GM23338 (cell line): ENCODE measurements at regions not wholly inside any gene's neighbourhood (a gene's known extent, or its start where the extent isn't known, plus 50 kb on each side); places are given as distances from the start of the nearest gene placed in this dataset.

ENCODE experiments used
- ATAC-seq: fragments of 200-7000 bp; cut with Tn5 transposase; 3 replicates; pipeline ENCODE4 v1.9.1; 2020
- DNase-seq: peaks from one replicate; pipeline ENCODE4 v3.0.0-alpha.2; 2015; ENCODE audit warnings: low spot score
- H2AFZ ChIP-seq: fragments of 200-600 bp; sonication (generic); 2 replicates; pipeline ENCODE4 v1.8.0; 2016; ENCODE audit warnings: antibody characterized with exemption, mild to moderate bottlenecking, moderate library complexity
- H3F3A ChIP-seq: fragments of 200-600 bp; sonication (generic); replicated peaks from 2 replicates; pipeline ENCODE4 v1.8.0; 2017; ENCODE audit warnings: antibody characterized with exemption, mixed run types, low read depth
- H3K27ac ChIP-seq: fragments of 200-600 bp; sonication (generic); 2 replicates; pipeline ENCODE4 v1.6.1; 2016; ENCODE audit warnings: low read depth
- H3K27me3 ChIP-seq: fragments of 200-600 bp; sonication (generic); 2 replicates; pipeline ENCODE4 v1.8.0; 2016; ENCODE audit warnings: mild to moderate bottlenecking, mixed run types, moderate library complexity; ENCODE audit not compliant: insufficient read depth
- H3K36me3 ChIP-seq: fragments of 200-600 bp; sonication (generic); 2 replicates; pipeline ENCODE4 v1.8.0; 2016; ENCODE audit warnings: mild to moderate bottlenecking; ENCODE audit not compliant: insufficient read depth
- H3K4me1 ChIP-seq: fragments of 200-600 bp; sonication (generic); 2 replicates; pipeline ENCODE4 v1.8.0; 2016; ENCODE audit warnings: mild to moderate bottlenecking, moderate library complexity; ENCODE audit not compliant: insufficient read depth
- H3K4me2 ChIP-seq: fragments of 200-600 bp; sonication (generic); 2 replicates; pipeline ENCODE4 v1.7.1; 2017; ENCODE audit warnings: mixed run types
- H3K4me3 ChIP-seq: fragments of 200-600 bp; sonication (generic); 2 replicates; pipeline ENCODE4 v1.6.1; 2016; ENCODE audit warnings: mixed run types
- H3K79me2 ChIP-seq: fragments of 200-600 bp; sonication (generic); replicated peaks from 2 replicates; pipeline ENCODE4 v1.8.0; 2017; ENCODE audit warnings: mild to moderate bottlenecking; ENCODE audit not compliant: insufficient read depth
- H3K9me2 ChIP-seq: fragments of 200-600 bp; sonication (generic); 2 replicates; pipeline ENCODE4 v1.8.0; 2017; ENCODE audit not compliant: insufficient read depth
- H4K20me1 ChIP-seq: fragments of 200-600 bp; sonication (generic); replicated peaks from 2 replicates; pipeline ENCODE4 v1.8.0; 2017; ENCODE audit warnings: mild to moderate bottlenecking; ENCODE audit not compliant: insufficient read depth
- H3K27ac Mint-ChIP-seq: 2 replicates; pipeline ENCODE4 v1.8.0; 2020; ENCODE audit warnings: inconsistent platforms, mild to moderate bottlenecking, moderate library complexity, mixed read lengths
- H3K27me3 Mint-ChIP-seq: 3 replicates; pipeline ENCODE4 v1.8.0; 2022; ENCODE audit warnings: low read depth, mild to moderate bottlenecking, moderate library complexity, mixed read lengths, inconsistent platforms; ENCODE audit not compliant: insufficient read depth, poor library complexity
- H3K36me3 Mint-ChIP-seq: 3 replicates; pipeline ENCODE4 v1.8.0; 2021; ENCODE audit warnings: low read depth, mild to moderate bottlenecking, inconsistent platforms, moderate library complexity, mixed read lengths
- H3K4me1 Mint-ChIP-seq: 3 replicates; pipeline ENCODE4 v1.8.0; 2020; ENCODE audit warnings: mild to moderate bottlenecking, inconsistent platforms, mixed read lengths
- H3K4me3 Mint-ChIP-seq: 3 replicates; pipeline ENCODE4 v1.8.0; 2021; ENCODE audit warnings: moderate library complexity, mild to moderate bottlenecking, inconsistent platforms, mixed read lengths
- H3K9me3 Mint-ChIP-seq: 3 replicates; pipeline ENCODE4 v1.8.0; 2020; ENCODE audit warnings: moderate library complexity, mild to moderate bottlenecking, inconsistent platforms, mixed read lengths
- CREB1 ChIP-seq: fragments of 250-450 bp; sonication (Bioruptor Pico); IDR thresholded peaks from 2 replicates; pipeline ENCODE4 v1.5.0; 2020; ENCODE audit warnings: low read depth, mild to moderate bottlenecking, moderate library complexity
- EZH2 ChIP-seq: fragments of 200-600 bp; sonication (generic); IDR thresholded peaks from one replicate; pipeline ENCODE4 v1.8.0; 2017; ENCODE audit warnings: antibody characterized with exemption, mild to moderate bottlenecking, low read depth; ENCODE audit not compliant: unreplicated experiment
- EZH2phosphoT487 ChIP-seq: fragments of 200-600 bp; sonication (generic); IDR thresholded peaks from one replicate; pipeline ENCODE4 v1.8.1; 2018; ENCODE audit warnings: antibody characterized with exemption; ENCODE audit not compliant: unreplicated experiment
- JUNB ChIP-seq: IDR thresholded peaks from one replicate; pipeline ENCODE4 v1.6.1; 2016; ENCODE audit warnings: antibody characterized with exemption; ENCODE audit not compliant: unreplicated experiment
- NANOG ChIP-seq: IDR thresholded peaks from 2 replicates; pipeline ENCODE4 v1.6.1; 2016; ENCODE audit warnings: antibody characterized with exemption, borderline replicate concordance
- POLR2AphosphoS5 ChIP-seq: IDR thresholded peaks from 2 replicates; pipeline ENCODE4 v1.6.1; 2016; ENCODE audit warnings: antibody characterized with exemption, low read depth
- STAT1 ChIP-seq: IDR thresholded peaks from one replicate; pipeline ENCODE4 v1.6.1; 2016; ENCODE audit warnings: antibody characterized with exemption; ENCODE audit not compliant: unreplicated experiment
- ZNF114 ChIP-seq: fragments of 250-450 bp; sonication (Bioruptor Pico); IDR thresholded peaks from 2 replicates; pipeline ENCODE4 v1.5.0; 2020; ENCODE audit warnings: mild to moderate bottlenecking, moderate library complexity
- ZNF331 ChIP-seq: fragments of 250-450 bp; sonication (Bioruptor Pico); IDR thresholded peaks from 2 replicates; pipeline ENCODE4 v1.5.0; 2020; ENCODE audit warnings: low read depth, mild to moderate bottlenecking, moderate library complexity
- ZNF462 ChIP-seq: fragments of 250-450 bp; sonication (Bioruptor Pico); IDR thresholded peaks from 2 replicates; pipeline ENCODE4 v1.5.0; 2020; ENCODE audit warnings: mild to moderate bottlenecking, moderate library complexity
- TF ChIP-seq, protein P1 (sequence below), 2 experiments: fragments of 200-600 bp in 1 of 2; sonication (generic) in 1 of 2; conservative IDR thresholded peaks; 2 replicates each; pipeline versions ENCODE4 v1.5.1 to v1.6.1; 2016 to 2017; ENCODE audit warnings: antibody characterized with exemption in 2 of 2, low read depth in 2 of 2, mild to moderate bottlenecking in 2 of 2, moderate library complexity in 1 of 2
- TF ChIP-seq, protein P2 (sequence below): IDR thresholded peaks from 2 replicates; pipeline ENCODE4 v1.6.1; 2016; ENCODE audit warnings: antibody characterized with exemption
- TF ChIP-seq, protein P3 (sequence below): IDR thresholded peaks from one replicate; pipeline ENCODE4 v1.6.1; 2018; ENCODE audit warnings: antibody characterized with exemption; ENCODE audit not compliant: unreplicated experiment

DNA sequence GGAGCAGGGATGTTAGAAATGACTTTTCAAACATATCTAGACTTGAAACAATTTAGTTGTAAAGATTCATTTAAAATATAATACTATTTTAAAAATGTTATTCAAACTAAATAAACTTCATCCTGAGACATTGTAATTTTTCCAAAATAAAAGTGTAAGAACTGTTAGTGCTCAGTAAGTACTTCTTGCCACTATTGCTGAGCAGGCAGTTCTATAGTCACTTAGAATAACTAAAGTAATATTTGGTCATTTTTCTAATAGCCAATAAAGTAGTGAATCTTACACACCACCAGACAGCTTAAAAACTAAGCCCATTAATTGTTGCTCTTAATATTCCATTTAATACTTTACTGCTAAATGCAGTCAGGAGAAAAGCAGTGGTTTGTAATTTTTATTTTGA lies 1120.0 kb upstream of the CDH10 start:
- Mint-ChIP-seq H3K9me3 (peaks cover 29% of the 10 kb centered on the region), H3K27me3 (no peaks in the 10 kb centered on the region), H3K4me3 (no peak overlapping the region), H3K27ac (no peak overlapping the region), H3K36me3 (peaks cover 22% of the 10 kb centered on the region), H3K4me1 (no peaks in the 10 kb centered on the region)
- Histone ChIP-seq H3K4me1 (no peaks in the 10 kb centered on the region), H3F3A (no peaks in the 10 kb centered on the region), H4K20me1 (no peaks in the 10 kb centered on the region), H3K4me3 (no peak overlapping the region), H3K4me2 (no peak overlapping the region), H3K79me2 (no peaks in the 10 kb centered on the region), H3K27ac (no peak overlapping the region), H3K36me3 (peaks cover 4% of the 10 kb centered on the region; the same call in 1 of the 2 replicates), H3K27me3 (no peaks in the 10 kb centered on the region), H2AFZ (no peak overlapping the region), H3K9me2 (peaks cover 10% of the 10 kb centered on the region; the same call in 1 of the 2 replicates)
- no peak for DNase-seq
- no peak for ATAC-seq
- TF ChIP-seq, protein P1, sequence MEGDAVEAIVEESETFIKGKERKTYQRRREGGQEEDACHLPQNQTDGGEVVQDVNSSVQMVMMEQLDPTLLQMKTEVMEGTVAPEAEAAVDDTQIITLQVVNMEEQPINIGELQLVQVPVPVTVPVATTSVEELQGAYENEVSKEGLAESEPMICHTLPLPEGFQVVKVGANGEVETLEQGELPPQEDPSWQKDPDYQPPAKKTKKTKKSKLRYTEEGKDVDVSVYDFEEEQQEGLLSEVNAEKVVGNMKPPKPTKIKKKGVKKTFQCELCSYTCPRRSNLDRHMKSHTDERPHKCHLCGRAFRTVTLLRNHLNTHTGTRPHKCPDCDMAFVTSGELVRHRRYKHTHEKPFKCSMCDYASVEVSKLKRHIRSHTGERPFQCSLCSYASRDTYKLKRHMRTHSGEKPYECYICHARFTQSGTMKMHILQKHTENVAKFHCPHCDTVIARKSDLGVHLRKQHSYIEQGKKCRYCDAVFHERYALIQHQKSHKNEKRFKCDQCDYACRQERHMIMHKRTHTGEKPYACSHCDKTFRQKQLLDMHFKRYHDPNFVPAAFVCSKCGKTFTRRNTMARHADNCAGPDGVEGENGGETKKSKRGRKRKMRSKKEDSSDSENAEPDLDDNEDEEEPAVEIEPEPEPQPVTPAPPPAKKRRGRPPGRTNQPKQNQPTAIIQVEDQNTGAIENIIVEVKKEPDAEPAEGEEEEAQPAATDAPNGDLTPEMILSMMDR (conservative IDR thresholded peaks at IDR 0.05; ENCODE audit: low read depth in 2 of 2): no peak
- TF ChIP-seq, protein P2, sequence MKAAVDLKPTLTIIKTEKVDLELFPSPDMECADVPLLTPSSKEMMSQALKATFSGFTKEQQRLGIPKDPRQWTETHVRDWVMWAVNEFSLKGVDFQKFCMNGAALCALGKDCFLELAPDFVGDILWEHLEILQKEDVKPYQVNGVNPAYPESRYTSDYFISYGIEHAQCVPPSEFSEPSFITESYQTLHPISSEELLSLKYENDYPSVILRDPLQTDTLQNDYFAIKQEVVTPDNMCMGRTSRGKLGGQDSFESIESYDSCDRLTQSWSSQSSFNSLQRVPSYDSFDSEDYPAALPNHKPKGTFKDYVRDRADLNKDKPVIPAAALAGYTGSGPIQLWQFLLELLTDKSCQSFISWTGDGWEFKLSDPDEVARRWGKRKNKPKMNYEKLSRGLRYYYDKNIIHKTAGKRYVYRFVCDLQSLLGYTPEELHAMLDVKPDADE: no peak
- TF ChIP-seq JUNB (no peak), STAT1 (no peak), POLR2AphosphoS5 (no peak), EZH2phosphoT487 (no peak), ZNF462 (no peak), EZH2 (no peak), CREB1 (CRISPR knock-in tag) (no peak), NANOG (no peak), ZNF114 (no peak), ZNF331 (no peak)
- TF ChIP-seq, protein P3, sequence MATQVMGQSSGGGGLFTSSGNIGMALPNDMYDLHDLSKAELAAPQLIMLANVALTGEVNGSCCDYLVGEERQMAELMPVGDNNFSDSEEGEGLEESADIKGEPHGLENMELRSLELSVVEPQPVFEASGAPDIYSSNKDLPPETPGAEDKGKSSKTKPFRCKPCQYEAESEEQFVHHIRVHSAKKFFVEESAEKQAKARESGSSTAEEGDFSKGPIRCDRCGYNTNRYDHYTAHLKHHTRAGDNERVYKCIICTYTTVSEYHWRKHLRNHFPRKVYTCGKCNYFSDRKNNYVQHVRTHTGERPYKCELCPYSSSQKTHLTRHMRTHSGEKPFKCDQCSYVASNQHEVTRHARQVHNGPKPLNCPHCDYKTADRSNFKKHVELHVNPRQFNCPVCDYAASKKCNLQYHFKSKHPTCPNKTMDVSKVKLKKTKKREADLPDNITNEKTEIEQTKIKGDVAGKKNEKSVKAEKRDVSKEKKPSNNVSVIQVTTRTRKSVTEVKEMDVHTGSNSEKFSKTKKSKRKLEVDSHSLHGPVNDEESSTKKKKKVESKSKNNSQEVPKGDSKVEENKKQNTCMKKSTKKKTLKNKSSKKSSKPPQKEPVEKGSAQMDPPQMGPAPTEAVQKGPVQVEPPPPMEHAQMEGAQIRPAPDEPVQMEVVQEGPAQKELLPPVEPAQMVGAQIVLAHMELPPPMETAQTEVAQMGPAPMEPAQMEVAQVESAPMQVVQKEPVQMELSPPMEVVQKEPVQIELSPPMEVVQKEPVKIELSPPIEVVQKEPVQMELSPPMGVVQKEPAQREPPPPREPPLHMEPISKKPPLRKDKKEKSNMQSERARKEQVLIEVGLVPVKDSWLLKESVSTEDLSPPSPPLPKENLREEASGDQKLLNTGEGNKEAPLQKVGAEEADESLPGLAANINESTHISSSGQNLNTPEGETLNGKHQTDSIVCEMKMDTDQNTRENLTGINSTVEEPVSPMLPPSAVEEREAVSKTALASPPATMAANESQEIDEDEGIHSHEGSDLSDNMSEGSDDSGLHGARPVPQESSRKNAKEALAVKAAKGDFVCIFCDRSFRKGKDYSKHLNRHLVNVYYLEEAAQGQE: no peak
